ENCODE measurements at regions not wholly inside any gene's neighbourhood (a gene's known extent, or its start where the extent isn't known, plus 50 kb on each side); places are given as distances from the start of the nearest gene placed in this dataset.
"Not testable (repeated sequence)": the region's sequence is repeated elsewhere in the genome, so short reads cannot be mapped to it uniquely, and the experiment has no call there.

- Mint-ChIP-seq H3K9me3 (peaks cover 1% of the 10 kb centered on the region), H3K36me3 (no peaks in the 10 kb centered on the region), H3K27me3 (no peaks in the 10 kb centered on the region), H3K4me3 (no peak overlapping the region), H3K4me1 (no peaks in the 10 kb centered on the region), H3K27ac (no peak overlapping the region)
- ATAC-seq (ENCODE audit: low read depth) (no peak), DNase-seq (no peak)
- POLR2A ChIA-PET, result no interaction called here
These were observed 1313.7 kb upstream of the PABPC4L start for GRCh38 chr4:135515295-135515694.

GRCh38 chr4:135510582-135510981 is 1309.0 kb upstream of the PABPC4L start:
- H3K4me3 Mint-ChIP-seq, result no peak overlapping the region
- H3K9me3 Mint-ChIP-seq, result peaks cover 1% of the 10 kb centered on the region
- no peaks in the 10 kb centered on the region for H3K4me1 Mint-ChIP-seq
- H3K36me3 Mint-ChIP-seq, result no peaks in the 10 kb centered on the region
- ATAC-seq (ENCODE audit: low read depth) (no peak), DNase-seq (no peak)
- POLR2A ChIA-PET, result no interaction called here
- H3K27me3 Mint-ChIP-seq, result no peaks in the 10 kb centered on the region
- H3K27ac Mint-ChIP-seq, result no peak overlapping the region

DNA sequence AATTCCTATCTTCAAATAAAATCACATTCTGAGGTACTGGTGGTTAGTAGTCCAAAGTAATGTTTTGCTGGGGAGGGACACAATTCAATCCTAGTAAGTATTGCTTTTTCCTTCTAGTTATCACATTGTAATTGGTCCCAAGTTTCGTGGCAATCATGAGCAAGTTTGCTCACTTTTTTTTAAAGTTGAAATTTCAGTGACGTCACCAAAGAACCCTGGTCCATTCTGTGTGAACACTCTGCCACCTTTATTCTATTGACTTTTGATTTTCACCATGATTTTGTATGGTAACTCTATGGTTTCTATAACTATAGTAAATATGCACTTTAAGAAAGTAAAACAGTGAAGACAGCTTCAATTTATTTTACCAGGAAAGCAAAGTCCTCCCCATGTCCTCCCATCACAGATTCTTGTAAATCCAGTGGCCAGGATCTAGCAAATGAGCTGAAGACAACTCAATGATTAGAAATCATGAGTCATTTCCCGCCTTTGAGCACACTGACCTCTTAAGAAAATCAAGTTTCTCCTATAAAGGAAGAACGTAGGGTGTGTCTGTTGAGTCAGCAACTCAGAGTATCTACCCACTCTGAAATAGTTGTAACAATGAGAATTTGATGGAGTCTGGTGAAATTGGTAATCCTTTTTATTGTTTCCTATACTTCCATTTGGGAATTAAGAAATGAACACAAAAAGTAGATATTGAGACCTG is 1306.6 kb upstream of the PABPC4L start:
- DNase-seq (no peak), ATAC-seq (ENCODE audit: low read depth) (no peak)
- Mint-ChIP-seq H3K36me3 (no peaks in the 10 kb centered on the region), H3K4me1 (no peaks in the 10 kb centered on the region), H3K4me3 (no peak overlapping the region), H3K27ac (no peak overlapping the region), H3K9me3 (no peaks in the 10 kb centered on the region), H3K27me3 (no peaks in the 10 kb centered on the region)
- POLR2A ChIA-PET, result no interaction called here

DNA sequence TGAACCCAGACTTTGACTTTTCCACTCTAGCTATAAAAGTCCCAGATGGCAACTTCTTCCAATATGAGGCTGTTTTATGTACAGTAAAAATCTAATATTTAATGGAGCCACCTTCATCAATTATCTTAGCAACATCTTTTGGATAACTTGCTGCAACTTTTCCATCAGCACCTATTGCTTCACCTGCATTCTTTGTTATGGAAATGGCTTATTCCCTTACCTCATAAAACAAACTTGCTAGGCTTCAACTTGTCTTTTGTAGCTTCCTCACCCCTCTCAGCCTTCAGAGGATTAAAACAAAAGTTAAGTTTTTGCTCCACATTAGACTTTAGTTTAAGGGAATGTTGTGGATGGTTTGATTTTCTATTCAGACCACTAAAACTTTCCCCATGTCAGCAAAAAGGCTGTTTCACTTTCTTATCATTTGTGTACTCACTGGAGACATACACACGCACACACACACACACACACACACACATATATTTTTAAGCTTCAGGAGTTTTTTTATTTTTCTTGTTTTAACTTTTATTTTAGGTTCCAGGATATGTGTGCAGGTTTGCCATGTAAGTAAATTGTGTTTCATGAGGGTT is 1296.1 kb upstream of the PABPC4L start:
- H3K36me3 Mint-ChIP-seq, result no peaks in the 10 kb centered on the region
- H3K4me3 Mint-ChIP-seq, result no peak overlapping the region
- no peaks in the 10 kb centered on the region for H3K4me1 Mint-ChIP-seq
- no peak overlapping the region for H3K27ac Mint-ChIP-seq
- H3K9me3 Mint-ChIP-seq, result peaks cover under 1% of the 10 kb centered on the region
- POLR2A ChIA-PET, result no interaction called here
- DNase-seq (no peak), ATAC-seq (ENCODE audit: low read depth) (no peak)
- no peaks in the 10 kb centered on the region for H3K27me3 Mint-ChIP-seq

GRCh38 chr4:135492439-135492838 is 1290.8 kb upstream of the PABPC4L start:
- POLR2A ChIA-PET, result no interaction called here
- H3K27me3 Mint-ChIP-seq, result no peaks in the 10 kb centered on the region

GRCh38 chr4:135485371-135485770 is 1283.8 kb upstream of the PABPC4L start:
- Mint-ChIP-seq H3K27ac (no peak overlapping the region), H3K27me3 (no peaks in the 10 kb centered on the region), H3K36me3 (no peaks in the 10 kb centered on the region), H3K9me3 (no peaks in the 10 kb centered on the region), H3K4me3 (no peak overlapping the region), H3K4me1 (no peaks in the 10 kb centered on the region)
- no peak for ATAC-seq (ENCODE audit: low read depth)
- no peak for DNase-seq
- POLR2A ChIA-PET, result no interaction called here

More at GRCh38 chr4:135492439-135492838, 1290.8 kb upstream of the PABPC4L start:
- Mint-ChIP-seq H3K4me1 (no peaks in the 10 kb centered on the region), H3K4me3 (no peak overlapping the region), H3K9me3 (peaks cover 2% of the 10 kb centered on the region), H3K36me3 (no peaks in the 10 kb centered on the region), H3K27ac (no peak overlapping the region)
- no peak for ATAC-seq (ENCODE audit: low read depth)
- no peak for DNase-seq

DNA sequence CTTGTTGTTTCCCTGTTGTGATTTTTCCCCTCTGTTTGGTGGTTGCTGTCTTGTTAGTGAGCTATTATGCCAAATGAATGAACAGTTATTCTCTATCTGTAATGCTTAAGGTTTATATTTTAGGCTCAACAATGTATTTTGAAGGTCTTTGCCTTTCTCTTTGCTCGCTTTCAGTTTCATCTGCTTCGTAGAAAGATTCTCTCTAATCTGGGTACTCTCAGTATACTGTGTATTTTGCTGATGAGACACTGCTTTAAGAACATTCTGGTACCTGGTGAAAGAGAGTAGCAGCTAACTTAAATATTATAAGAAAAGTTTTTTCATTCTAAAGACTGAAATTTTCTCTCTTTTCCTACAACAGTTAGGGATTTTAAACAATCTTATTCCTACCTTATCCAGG is 1274.7 kb upstream of the PABPC4L start:
- DNase-seq (no peak), ATAC-seq (ENCODE audit: low read depth) (no peak)
- POLR2A ChIA-PET, result no interaction called here
- no peaks in the 10 kb centered on the region for H3K27me3 Mint-ChIP-seq
- no peaks in the 10 kb centered on the region for H3K36me3 Mint-ChIP-seq
- H3K9me3 Mint-ChIP-seq, result peaks cover 6% of the 10 kb centered on the region
- no peaks in the 10 kb centered on the region for H3K4me1 Mint-ChIP-seq
- no peak overlapping the region for H3K27ac Mint-ChIP-seq
- no peak overlapping the region for H3K4me3 Mint-ChIP-seq

- ATAC-seq (ENCODE audit: low read depth) (no peak), DNase-seq (no peak)
- Mint-ChIP-seq H3K36me3 (no peaks in the 10 kb centered on the region), H3K27me3 (no peaks in the 10 kb centered on the region), H3K27ac (no peak overlapping the region), H3K4me3 (no peak overlapping the region), H3K4me1 (no peaks in the 10 kb centered on the region), H3K9me3 (no peaks in the 10 kb centered on the region)
- POLR2A ChIA-PET, result no interaction called here
These were observed 1262.7 kb upstream of the PABPC4L start for GRCh38 chr4:135464311-135464710.

- H3K4me1 Mint-ChIP-seq; POLR2A ChIA-PET; H3K4me3 Mint-ChIP-seq; DNase-seq; H3K27me3 Mint-ChIP-seq; ATAC-seq (ENCODE audit: low read depth); H3K9me3 Mint-ChIP-seq; H3K27ac Mint-ChIP-seq; H3K36me3 Mint-ChIP-seq: not testable (repeated sequence)
These were observed 1246.0 kb upstream of the PABPC4L start for GRCh38 chr4:135447598-135447997.

- H3K27me3 Mint-ChIP-seq, result no peaks in the 10 kb centered on the region
- DNase-seq, result no peak
- H3K36me3 Mint-ChIP-seq, result no peaks in the 10 kb centered on the region
- POLR2A ChIA-PET, result no interaction called here
- no peak overlapping the region for H3K27ac Mint-ChIP-seq
- no peaks in the 10 kb centered on the region for H3K4me1 Mint-ChIP-seq
- H3K4me3 Mint-ChIP-seq, result no peak overlapping the region
- ATAC-seq (ENCODE audit: low read depth), result no peak
- peaks cover 5% of the 10 kb centered on the region for H3K9me3 Mint-ChIP-seq
These were observed 1233.3 kb upstream of the PABPC4L start for GRCh38 chr4:135434936-135435335.

DNA sequence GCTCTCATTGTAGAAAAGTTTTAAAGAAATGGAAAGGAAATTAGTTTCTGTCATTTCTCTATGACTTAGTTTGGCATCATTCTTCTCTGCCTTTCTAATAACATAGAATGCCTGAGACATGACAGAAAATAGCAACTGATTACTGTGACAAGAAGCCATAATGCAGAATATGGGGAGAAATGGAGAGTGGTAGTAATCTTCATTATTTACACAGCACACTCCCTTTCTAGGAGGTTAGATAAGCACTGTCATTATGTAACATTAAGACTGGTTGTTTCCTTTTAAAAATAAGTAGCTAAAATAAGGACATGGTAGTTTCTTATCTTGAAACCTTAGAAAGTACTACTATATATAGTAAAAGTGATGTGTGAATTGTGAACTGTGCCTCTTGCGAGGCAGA is 1227.9 kb upstream of the PABPC4L start:
- H3K27me3 Mint-ChIP-seq, result no peaks in the 10 kb centered on the region
- H3K36me3 Mint-ChIP-seq, result no peaks in the 10 kb centered on the region
- POLR2A ChIA-PET, result no interaction called here
- no peaks in the 10 kb centered on the region for H3K9me3 Mint-ChIP-seq
- no peak overlapping the region for H3K27ac Mint-ChIP-seq
- DNase-seq (no peak), ATAC-seq (ENCODE audit: low read depth) (no peak)
- H3K4me3 Mint-ChIP-seq, result no peak overlapping the region
- H3K4me1 Mint-ChIP-seq, result no peaks in the 10 kb centered on the region

DNA sequence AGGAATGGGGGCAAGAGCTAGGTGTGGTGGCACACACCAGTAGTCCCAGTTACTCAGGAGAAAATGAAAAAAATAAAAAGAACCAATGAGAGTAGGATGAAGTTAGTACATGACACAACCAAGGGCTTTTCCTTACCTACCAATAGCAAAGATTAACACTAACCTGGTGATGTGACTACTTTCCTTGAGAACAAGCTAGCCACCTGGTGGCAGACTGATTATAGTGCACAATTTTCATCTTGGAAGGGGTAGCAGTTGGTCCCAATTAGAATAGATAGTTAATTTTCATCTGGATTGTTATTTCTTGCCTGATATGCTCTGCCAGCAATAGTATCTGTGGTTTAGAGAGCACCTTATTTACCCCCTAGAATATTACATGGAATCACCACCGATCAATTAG is 1216.8 kb upstream of the PABPC4L start:
- DNase-seq (no peak), ATAC-seq (ENCODE audit: low read depth) (no peak)
- Mint-ChIP-seq H3K36me3 (no peaks in the 10 kb centered on the region), H3K4me3 (no peak overlapping the region), H3K27me3 (no peaks in the 10 kb centered on the region), H3K27ac (no peak overlapping the region), H3K9me3 (peaks cover 3% of the 10 kb centered on the region), H3K4me1 (no peaks in the 10 kb centered on the region)
- POLR2A ChIA-PET, result no interaction called here

GRCh38 chr4:135412213-135412612 is 1210.6 kb upstream of the PABPC4L start:
- Mint-ChIP-seq H3K27me3 (no peaks in the 10 kb centered on the region), H3K4me3 (no peak overlapping the region), H3K27ac (no peak overlapping the region), H3K9me3 (peaks cover 4% of the 10 kb centered on the region), H3K4me1 (no peaks in the 10 kb centered on the region), H3K36me3 (no peaks in the 10 kb centered on the region)
- DNase-seq, result no peak
- ATAC-seq (ENCODE audit: low read depth), result no peak
- POLR2A ChIA-PET, result no interaction called here

DNA sequence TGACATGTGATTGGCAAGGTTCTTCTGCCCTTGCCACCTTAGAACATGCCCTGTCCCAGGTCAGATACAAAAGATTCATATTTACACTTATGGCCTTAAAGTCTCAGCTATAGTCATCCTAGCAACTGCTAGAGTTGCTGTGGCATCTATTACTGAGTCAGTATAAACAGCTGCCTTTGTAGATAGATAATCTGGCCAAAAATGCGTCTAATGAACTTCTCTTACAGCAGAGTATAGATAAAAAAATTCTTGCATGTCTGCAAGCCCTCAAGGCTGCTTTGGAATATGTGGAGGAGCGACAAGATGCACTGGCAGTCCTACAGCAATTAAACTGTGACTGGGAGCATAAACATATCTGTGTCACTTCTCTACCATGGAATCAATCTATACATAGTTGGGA is 1209.7 kb upstream of the PABPC4L start:
- H3K4me1 Mint-ChIP-seq, result no peaks in the 10 kb centered on the region
- H3K4me3 Mint-ChIP-seq, result no peak overlapping the region
- ATAC-seq (ENCODE audit: low read depth) (no peak), DNase-seq (no peak)
- no peaks in the 10 kb centered on the region for H3K36me3 Mint-ChIP-seq
- no peaks in the 10 kb centered on the region for H3K27me3 Mint-ChIP-seq
- POLR2A ChIA-PET, result no interaction called here
- H3K27ac Mint-ChIP-seq, result no peak overlapping the region
- peaks cover 4% of the 10 kb centered on the region for H3K9me3 Mint-ChIP-seq

All from activated naive CD8-positive, alpha-beta T cell treated with anti-CD3 and anti-CD28 coated beads, Interleukin-2, amount 10 ng/mL, durations not matched to agents 7 days and 5 days (primary cell).